ENCODE measurements at regions not wholly inside any gene's neighbourhood (a gene's known extent, or its start where the extent isn't known, plus 50 kb on each side); places are given as distances from the start of the nearest gene placed in this dataset.

DNA sequence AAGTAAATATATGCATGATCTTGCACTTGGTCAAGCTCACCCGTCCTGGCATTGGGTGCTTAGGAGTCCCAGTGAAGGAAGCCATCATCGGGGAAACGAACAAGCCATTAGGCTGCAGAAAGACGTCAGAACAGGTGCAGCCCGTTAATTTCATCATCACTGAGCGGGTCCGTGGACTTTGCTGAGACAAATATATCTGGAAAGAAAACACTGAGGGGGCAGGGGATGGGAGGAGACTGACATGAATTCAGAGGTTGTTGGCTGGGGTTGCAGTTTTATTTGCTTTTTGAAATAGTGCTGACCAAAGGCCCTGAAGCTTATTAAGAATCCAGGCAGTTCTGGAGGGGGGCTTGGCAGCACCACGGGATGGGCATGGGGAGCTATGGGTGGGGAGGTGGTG, 207.2 kb downstream of the ENGASE start:
- TF ChIP-seq, protein P1, sequence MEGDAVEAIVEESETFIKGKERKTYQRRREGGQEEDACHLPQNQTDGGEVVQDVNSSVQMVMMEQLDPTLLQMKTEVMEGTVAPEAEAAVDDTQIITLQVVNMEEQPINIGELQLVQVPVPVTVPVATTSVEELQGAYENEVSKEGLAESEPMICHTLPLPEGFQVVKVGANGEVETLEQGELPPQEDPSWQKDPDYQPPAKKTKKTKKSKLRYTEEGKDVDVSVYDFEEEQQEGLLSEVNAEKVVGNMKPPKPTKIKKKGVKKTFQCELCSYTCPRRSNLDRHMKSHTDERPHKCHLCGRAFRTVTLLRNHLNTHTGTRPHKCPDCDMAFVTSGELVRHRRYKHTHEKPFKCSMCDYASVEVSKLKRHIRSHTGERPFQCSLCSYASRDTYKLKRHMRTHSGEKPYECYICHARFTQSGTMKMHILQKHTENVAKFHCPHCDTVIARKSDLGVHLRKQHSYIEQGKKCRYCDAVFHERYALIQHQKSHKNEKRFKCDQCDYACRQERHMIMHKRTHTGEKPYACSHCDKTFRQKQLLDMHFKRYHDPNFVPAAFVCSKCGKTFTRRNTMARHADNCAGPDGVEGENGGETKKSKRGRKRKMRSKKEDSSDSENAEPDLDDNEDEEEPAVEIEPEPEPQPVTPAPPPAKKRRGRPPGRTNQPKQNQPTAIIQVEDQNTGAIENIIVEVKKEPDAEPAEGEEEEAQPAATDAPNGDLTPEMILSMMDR (IDR thresholded peaks at IDR 0.05 in 8 of 11, conservative IDR thresholded peaks at IDR 0.05 in 3 of 11): no peak
- no peak for TF ChIP-seq POLR2A (IDR thresholded peaks at IDR 0.05)
